HG02885 (cell line): ENCODE measurements at regions not wholly inside any gene's neighbourhood (a gene's known extent, or its start where the extent isn't known, plus 50 kb on each side); places are given as distances from the start of the nearest gene placed in this dataset.

Experiments
- ATAC-seq: cut with Tn5 transposase; IDR thresholded peaks from one replicate; pipeline ENCODE4 v1.9.1; 2021; ENCODE audit warnings: mild to moderate bottlenecking; ENCODE audit not compliant: unreplicated experiment, poor library complexity

DNA sequence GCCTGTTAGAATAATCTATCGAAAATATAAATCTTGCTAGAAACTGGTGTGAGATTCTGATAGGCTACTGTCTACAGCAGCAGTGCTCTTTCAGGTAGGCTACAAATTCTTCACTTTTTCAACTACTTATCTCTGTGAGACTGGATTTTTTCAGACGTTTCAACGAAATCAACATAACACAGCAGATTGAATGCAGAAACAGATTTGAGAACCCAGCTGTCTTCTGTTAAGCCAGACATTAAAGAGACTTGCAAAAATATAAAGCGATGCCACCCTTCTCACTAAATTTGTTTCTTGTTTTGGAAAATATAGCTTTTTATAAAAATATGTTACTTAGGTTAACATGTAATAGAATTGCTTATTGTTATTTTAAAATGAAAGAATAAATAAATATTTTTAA lies 140.6 kb upstream of the PHACTR1 start:
- ATAC-seq, result no peak

DNA sequence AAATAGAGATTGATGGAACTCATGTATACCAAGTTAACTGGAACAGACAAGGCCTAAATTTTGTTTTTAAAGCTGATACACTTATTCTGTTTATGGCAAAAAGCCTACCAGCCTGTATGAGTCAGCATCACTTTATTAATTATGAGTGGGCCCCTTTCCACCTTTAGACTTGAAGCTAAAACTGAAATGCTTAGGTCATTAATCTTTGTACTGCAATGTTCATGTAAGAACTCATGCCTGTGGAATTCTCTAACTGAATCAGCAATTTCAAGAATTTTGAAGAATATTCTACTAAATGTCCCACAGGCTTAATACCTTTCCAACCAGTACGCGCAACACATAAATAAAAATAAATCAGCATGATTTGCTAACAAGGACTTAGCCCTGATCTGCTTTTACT lies 140.2 kb upstream of the PHACTR1 start:
- ATAC-seq, result no peak

DNA sequence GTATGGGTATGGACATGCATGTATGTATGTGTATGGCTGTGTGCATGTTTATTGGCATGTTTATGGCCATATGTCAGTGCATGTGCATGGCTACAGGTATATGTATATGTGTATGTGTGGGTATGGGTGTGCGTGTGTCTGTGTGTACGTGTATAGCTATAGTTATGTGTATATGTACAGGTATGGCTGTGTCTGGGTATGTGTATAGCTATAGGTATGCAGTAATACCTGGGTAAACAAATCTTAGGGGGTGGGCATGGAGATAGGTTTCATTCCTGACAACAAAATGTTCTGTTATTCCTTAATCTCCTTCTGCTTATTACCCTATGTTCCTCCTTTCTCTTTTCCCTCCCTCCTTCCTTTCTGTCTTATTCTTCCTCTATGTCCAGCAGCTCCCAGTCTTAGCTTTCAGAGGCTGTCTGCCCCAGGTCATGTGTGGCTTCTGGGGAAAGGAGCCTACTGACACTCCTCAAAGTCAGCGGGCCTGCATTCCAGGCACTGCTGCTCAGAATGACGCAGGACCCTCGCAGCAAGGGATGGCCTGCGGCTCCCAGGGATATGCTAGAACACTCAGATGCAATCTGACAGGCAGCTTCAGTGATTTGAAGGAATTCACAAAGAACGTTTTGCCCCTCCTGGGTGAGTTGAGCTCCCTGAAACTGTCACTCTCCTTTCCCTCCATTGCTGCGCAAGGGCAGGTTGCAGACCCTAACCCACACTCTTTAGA lies 139.3 kb upstream of the PHACTR1 start:
- ATAC-seq, result no peak

DNA sequence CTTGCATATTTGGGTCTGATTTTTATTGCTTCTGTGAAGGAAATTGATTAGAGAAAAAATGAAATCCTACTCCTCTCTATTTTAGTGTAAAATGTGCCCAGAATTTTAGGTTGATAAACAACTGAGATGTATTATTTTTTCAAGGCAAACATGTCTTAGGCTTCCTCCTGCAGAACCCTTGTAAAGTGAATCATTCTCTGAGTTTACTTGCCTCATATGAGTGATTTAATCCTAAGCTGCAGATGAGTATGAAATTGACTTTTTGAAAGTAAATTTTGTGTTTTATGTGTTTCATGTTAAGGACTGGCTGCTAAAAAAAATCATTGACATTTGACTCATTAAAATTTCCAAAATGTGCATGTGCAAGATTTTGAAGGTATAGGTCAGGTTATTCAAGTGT lies 138.5 kb upstream of the PHACTR1 start:
- no peak for ATAC-seq

DNA sequence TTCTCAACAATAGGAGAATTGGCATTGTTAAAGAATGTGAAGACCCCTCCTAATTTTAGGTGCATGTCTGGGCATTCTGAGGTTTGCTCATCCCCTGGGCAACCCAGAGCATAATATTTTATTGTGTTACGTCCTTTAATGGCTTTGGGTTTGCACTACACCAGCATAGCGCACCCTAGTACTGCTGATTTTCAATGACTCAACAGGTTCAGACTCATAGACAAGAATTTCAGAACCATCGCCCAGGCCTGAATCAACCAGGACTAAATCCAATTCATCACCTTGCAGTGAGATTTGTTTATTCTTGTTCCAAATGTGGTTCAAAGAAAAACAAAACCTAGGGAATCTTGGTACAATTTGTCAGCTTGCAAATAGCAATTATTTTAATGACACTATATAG lies 137.8 kb upstream of the PHACTR1 start:
- ATAC-seq, result no peak

DNA sequence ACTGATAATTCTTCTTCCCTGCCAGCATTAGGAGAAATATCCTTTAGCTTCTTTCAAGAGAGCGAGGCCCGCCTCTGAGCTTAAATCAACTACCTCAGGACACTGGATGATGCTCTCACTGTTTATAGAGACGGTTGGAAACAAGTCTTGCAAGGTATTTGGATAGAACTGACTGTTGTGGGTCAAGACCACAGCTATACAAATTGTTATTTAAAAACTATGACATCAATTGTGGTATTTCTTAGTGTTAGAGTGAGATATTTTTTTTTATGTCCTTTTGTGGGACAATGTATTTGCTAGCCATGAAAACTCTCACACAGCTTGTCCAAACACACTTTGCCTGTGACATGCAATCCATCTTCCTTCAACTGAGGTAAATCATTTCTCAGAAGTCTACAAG lies 136.3 kb upstream of the PHACTR1 start:
- no peak for ATAC-seq

DNA sequence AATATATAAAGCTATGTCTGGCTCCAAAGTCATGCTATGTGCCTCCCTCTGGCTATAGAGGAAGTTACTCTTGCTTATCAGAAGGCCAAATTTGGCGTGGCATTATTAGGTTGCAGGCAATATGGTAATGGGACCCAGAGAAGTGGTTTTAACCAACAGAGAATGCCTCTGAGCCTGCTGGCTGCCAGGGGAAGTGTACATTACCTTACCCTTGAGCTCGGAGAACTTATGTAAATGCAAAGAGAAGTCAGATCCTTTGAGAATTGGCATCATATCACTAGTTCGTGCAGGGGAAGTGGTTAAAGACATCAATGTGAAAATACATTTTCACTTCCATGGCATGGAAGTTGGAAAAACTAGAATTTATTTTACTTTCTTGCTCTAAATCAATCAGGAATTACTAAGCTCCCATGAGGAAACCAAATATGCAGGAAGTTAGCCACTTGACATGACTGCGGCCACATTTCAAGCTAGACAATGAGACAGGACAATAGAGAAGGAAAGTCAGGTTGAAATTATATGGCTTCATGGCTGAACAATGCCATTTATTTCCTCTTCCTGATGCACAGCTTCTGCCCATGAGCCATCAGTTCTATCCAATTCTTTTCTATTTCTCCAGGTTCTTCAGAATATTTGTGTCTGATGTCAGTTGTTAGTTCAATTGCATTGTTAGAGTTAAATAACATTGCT lies 134.0 kb upstream of the PHACTR1 start:
- ATAC-seq, result no peak

DNA sequence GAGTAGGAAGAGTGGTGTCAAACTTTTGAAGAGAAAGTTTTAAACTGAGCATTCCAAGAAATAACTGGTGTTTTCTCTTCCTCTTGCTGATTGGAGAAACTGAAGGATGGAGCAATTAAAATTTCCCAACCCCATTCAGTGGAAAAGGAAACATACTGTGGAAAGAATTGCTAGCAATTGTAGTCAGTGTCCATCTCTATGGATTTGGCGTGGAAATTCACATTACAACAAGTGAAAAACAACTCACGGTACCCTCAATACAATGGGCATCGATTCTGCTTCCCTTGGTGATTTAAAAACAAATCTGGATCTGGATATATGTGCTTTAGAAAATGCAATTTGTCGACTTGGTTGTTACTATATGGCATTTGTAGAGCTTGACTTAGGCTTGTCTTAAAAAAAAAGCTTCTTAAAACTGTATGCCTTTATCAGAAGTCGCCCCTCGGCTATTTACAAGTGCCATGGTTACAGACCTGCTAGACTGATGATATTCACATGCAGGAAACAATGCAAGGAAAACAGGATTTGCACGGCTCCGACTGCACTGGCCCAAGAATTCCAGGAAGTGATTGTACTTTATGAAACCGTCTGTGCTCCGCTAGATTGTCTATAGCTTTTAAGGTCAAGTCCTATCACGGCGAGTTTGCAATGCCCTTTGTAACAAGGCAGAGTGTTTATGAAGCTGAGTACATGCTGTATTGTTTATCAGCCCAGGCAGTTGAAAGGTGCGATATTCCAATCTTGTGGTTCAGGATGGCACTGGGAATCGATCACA lies 131.7 kb upstream of the PHACTR1 start:
- no peak for ATAC-seq

DNA sequence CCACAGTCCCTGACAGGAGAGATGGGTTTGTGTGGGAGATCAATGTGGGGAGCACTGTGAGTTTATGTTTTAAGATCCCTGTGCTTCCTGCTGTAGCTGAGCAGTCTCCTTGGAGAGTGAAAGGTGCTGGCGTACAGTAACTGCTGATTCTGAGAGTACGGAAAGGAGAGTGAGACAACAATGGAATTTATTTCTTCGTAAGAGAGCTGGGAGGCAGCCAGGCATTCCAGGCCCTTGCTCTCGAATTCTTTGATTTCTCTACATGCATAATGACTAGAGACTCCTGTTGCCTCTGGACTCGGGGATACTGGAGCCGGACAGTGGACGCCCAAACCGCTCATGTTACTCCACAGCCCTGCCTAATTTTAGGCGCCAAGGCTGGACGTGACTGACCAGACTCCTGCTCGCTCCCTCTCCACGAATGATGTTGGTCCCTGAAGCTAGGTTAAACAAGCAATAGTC lies 131.0 kb upstream of the PHACTR1 start:
- no peak for ATAC-seq

DNA sequence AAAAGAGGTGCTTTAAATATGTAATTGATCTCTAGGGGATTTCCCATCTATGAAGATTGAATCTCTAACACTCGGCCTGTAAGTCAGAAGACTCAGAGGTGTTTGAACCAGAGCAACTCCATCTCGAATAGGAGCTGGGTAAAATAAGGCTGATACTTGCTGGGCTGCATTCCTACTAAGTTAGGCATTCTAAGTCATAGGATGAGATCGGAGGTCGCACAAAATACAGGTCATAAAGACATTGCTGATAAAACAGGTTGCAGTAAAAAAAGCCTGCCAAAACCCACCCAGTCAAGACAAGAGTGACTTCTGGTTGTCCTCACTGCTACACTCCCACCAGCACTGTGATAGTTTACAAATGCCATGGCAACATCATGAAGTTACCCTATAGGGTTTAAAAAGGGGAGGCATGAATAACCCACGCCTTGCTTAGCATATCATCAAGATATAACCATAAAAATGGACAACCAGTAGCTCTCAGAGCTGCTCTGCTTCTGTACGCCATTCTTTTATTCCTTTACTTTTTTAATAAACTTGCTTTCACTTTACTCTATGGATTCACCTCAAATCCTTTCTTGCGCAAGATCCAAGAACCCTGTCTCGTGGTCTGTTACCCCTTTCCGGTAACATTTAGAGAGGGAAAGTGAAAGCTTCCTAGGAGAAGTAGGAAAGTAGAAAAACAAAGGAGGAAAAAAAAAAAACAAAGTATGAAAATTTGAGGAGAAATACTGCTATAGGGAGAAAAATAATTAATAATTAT lies 129.7 kb upstream of the PHACTR1 start:
- no peak for ATAC-seq

DNA sequence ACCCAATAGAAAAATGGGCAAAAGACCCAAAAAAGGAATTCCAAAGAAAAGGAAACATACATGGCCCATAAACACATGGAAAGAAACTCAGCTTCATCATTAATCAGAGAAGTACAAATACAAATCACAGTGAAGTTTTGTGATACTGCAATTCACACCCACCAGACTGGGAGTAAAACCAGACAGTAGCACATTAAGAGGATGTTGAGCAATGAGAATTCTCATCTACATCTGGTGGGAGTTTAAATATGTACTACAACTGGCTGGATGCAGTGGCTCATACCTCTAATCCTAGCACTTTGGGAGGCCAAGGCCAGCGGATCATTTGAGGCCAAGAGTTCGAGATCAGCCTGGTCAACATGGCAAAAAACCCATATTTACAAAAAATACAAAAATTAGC lies 125.7 kb upstream of the PHACTR1 start:
- no peak for ATAC-seq

DNA sequence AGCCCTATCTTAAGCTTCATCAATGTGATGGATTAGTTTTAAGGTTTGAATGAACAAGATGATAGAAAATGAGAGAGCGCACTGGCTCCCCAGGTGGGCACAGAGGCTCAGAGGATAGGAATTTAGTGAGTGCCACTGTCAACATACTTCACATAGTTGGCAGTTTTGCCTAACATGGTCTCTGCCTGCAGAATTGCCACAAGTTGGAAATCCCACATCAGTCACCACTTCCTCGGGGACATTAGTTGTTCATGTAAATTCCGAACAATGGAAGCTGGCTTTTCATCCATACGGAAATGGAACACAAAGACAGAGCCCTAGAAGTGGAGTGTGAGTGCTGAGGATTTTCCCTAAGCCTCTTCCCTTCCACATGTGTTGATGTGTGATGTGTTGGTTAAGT lies 123.9 kb upstream of the PHACTR1 start:
- no peak for ATAC-seq

DNA sequence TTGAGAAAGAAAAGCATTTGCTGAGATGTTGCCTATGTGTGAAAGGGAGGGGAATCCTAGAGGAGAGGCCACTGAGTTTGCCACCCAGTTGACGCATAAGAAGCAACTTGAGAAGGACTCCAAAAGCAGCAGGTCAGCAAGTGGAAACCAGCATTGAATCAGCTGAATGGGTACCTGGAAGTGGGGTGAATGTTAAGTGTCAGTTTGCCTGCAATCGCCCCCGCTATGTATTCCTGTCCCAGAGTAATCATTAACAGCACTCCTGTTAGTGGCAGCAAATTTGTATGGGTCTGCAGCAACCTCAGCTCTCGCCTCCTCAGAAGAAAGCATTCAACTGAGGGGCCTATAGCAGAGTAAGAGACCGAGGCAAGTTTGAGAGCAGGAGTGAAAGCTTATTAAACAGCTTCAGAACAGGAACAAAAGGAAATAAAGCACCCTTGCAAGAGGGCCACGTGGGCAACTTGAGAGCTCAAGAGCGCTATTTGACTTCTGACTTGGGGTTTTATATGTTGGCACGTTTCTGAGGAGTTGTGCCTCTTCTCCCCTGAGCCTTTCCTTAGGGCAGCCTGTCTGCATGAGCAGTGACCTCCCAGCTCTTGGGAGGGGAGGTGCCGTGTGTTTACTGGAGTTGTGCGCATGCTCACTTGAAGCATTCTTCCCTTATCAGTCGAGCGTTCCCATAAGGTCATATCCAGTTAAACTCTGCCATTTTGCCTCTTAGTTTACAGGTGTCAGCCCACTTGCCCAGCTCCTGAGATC lies 122.6 kb upstream of the PHACTR1 start:
- no peak for ATAC-seq

DNA sequence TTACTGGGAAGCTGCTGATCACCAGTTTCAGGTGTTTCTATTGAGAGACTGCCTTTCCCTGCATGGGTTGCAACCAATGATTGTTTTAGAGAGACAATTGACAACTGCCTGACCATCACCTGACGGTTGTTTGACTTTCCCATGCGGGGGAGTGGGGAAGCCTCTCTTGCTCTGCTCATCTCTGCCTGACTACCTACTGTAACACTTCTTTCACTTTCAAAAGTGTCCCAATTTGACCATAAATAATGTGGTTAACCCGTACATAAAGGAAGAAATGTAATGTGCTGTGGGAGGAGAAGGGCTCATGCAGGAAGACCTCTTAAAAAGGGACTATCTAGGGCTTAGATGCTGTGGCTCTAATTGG lies 122.1 kb upstream of the PHACTR1 start:
- ATAC-seq, result no peak

DNA sequence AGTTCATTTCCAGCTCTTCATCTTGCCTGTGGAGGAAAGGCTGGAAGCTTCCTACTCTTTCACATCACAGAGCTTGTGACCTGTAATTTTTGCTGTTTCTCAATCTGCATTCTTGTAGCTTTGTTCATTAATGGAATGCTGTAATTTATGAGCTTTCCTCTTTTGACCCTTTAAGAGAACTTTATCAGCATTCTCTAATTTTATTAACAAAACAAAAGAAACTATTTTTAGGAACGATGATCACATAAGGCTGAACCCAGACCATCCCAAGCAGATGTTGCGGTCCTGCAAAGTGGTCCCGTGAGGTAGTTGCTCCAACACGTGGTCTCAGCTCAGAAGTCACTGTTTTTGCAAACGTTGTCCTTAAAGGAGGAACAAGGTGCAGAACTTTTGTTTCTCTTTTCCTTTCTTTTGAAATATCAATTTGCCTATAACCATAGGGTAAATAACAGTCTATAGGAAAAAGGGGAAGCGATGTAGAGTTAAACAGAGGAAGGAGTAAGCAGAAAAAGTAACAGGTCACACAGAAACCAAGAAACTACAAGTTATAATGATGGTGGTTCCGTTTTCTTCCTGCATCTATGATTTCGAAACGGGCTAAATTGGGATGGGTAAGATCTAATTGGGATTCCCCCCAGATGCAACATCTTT lies 121.3 kb upstream of the PHACTR1 start:
- peak; percentile 65 for ATAC-seq

DNA sequence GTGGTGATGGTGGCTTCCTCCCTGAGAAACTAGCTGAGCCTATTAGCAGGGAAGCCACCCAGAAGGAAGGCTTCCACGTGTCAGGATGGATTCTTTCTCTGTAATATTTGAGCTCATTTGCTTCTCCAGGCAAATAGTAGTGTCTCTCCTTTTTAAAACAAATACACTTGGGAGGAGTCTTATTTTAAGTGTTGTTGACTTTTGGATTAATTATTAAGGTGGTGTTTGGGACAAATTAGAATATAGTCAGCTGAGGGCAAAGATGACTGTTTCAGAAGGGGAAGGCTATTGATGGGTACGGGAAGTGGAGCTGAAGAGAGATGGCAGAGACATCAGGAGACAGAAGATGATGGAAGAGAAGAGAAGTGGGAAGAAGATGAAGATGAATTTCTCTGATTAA lies 119.8 kb upstream of the PHACTR1 start:
- ATAC-seq, result no peak

DNA sequence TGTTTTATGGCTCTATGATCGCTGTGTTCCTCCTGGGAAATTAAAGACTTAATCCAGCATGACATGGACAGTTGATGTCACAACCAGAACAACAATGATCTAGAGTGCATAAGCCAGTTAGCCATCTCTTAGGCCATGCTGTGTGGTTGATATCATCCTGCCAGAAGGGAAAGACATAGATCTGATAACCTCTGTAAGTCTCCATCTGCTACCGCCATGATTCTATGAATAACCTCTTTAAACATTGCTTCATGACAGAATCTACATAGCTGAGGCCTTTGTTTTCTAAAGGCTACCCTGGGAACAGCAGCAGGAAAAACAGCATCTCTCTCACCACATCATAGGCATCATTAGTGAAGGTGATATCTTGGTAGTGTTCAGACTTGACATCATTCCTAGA lies 117.6 kb upstream of the PHACTR1 start:
- ATAC-seq, result no peak

DNA sequence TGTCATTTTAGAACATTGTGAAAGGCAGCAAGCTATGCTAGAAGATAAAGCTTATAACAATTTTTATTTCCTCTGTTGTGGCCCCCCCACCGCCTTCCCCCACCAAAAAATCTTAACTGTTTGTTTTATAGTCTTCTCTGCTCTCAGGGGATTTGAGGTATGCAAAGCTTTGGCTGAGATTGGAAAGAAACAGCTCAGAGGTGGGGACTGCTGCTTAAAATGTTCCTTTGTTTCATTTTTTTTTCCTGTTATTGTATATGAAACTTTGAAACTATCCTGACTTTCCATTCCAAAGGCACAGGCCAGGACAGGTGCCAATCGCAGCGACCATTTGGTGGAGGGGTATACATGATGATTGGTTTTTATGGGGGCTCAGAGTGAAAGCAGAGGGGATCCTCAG lies 114.7 kb upstream of the PHACTR1 start:
- no peak for ATAC-seq

DNA sequence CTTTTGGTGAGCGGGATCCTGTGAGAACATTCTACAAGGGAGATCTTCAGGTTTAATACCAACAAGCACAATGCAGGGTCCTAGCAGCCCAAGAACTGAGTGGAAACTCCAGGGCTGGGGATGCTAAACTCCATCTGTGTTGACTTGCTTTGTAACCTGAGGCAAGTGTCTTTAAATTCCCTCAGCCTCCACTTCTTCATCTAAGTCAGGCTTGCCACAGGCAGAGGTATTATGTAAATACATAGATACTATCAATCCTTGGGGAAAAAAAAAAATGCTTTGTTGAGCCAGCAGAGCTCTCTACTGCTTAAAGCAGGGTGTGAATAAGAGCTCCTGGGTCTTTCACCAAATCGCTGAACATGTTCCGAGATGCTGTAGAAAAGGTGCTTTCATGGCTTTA lies 114.2 kb upstream of the PHACTR1 start:
- ATAC-seq, result no peak
